ENCODE measurements at regions not wholly inside any gene's neighbourhood (a gene's known extent, or its start where the extent isn't known, plus 50 kb on each side); places are given as distances from the start of the nearest gene placed in this dataset.
A peak's percentile ranks its signal among the peaks of the same experiment; 100 is the strongest.

DNA sequence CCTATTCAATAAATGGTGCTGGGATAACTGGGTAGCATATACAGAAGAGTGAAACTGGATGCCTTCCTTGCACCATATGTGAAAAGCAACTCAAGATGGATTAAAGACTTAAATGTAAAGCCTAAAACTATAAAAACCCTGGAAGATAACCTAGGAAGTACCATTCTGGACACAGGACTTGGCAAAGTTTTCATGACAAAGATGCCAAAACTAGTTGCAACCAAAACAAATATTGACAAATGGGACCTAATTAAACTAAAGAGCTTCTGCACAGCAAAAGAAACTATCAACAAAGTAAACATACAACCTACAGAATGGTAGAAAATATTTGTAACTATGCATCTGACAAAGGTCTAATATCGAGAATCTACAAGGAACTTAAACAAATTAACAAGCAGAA, 129.1 kb upstream of the CTBP2 start:
- no peak for DNase-seq (ENCODE audit: low spot score)
- intact Hi-C loops (cut with micrococcal nuclease; ENCODE audit: unreplicated experiment): no loop called here
- peaks cover 7% of the 10 kb centered on the region for H3K27me3 ChIP-seq (replicated peaks; ENCODE audit: insufficient read depth, low read depth, low read length, poor library complexity)
- no peak overlapping the region for H3K27ac ChIP-seq (ENCODE audit: low read depth, low read length, poor library complexity, severe bottlenecking)
- no peak overlapping the region for H3K4me3 ChIP-seq (ENCODE audit: low read depth, low read length, poor library complexity, severe bottlenecking)
- BruUV-seq (replicated peaks): no TSS peak
- H3K36me3 ChIP-seq (ENCODE audit: insufficient read depth, low read length, poor library complexity, severe bottlenecking): no peaks in the 10 kb centered on the region
- no peaks in the 10 kb centered on the region for H3K4me1 ChIP-seq (ENCODE audit: insufficient read depth, low read length, poor library complexity, severe bottlenecking)
- no peaks in the 10 kb centered on the region for H3K9me3 ChIP-seq (ENCODE audit: low read depth, low read length, poor library complexity, severe bottlenecking)
- TF ChIP-seq, protein P1, sequence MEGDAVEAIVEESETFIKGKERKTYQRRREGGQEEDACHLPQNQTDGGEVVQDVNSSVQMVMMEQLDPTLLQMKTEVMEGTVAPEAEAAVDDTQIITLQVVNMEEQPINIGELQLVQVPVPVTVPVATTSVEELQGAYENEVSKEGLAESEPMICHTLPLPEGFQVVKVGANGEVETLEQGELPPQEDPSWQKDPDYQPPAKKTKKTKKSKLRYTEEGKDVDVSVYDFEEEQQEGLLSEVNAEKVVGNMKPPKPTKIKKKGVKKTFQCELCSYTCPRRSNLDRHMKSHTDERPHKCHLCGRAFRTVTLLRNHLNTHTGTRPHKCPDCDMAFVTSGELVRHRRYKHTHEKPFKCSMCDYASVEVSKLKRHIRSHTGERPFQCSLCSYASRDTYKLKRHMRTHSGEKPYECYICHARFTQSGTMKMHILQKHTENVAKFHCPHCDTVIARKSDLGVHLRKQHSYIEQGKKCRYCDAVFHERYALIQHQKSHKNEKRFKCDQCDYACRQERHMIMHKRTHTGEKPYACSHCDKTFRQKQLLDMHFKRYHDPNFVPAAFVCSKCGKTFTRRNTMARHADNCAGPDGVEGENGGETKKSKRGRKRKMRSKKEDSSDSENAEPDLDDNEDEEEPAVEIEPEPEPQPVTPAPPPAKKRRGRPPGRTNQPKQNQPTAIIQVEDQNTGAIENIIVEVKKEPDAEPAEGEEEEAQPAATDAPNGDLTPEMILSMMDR (conservative IDR thresholded peaks at IDR 0.05; ENCODE audit: low read depth, low read length): no peak
- no peak for TF ChIP-seq EZH2 (IDR thresholded peaks at IDR 0.05; ENCODE audit: borderline replicate concordance, low read depth, low read length, poor library complexity, severe bottlenecking)
- POLR2A ChIA-PET (ENCODE audit: low non-redundant PET): no interaction called here
- CTCF ChIA-PET: no interaction called here

DNA sequence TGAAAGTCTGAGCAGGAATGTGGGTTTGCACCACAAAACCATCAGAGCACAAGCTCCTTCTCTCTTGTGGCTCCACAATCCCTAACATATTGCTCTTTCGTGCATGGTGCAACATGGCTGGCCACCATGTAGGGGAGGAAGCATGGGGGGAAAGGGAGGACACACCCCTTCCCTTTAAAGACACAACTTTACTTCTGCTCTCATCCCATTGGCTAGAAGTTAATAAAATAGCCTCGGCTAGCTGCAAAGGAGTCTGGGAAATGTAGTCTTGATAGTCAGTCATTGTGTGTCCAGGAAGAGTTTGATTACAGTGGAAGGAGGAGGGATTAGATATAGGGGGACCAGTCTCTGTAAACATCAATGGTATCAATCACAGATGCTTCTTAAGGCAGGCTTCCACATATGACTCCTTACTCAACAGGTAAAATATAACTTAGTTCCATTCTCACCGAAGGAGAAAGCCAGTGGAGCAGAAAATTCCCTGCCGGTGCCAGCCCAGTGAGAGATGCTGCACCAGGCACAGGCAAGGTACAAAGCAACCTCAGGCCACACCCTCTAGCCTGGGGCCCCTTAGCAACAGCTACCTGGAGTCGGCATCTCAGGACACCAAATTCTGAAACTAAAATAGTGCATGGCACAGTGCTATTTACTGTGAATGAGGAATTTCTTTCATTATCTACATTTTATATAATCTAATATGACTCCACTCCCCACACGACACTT, 124.7 kb upstream of the CTBP2 start:
- DNase-seq (ENCODE audit: low spot score): peak; percentile 40
- POLR2A ChIA-PET (ENCODE audit: low non-redundant PET): no interaction called here
- intact Hi-C loops (cut with micrococcal nuclease; ENCODE audit: unreplicated experiment): no loop called here

DNA sequence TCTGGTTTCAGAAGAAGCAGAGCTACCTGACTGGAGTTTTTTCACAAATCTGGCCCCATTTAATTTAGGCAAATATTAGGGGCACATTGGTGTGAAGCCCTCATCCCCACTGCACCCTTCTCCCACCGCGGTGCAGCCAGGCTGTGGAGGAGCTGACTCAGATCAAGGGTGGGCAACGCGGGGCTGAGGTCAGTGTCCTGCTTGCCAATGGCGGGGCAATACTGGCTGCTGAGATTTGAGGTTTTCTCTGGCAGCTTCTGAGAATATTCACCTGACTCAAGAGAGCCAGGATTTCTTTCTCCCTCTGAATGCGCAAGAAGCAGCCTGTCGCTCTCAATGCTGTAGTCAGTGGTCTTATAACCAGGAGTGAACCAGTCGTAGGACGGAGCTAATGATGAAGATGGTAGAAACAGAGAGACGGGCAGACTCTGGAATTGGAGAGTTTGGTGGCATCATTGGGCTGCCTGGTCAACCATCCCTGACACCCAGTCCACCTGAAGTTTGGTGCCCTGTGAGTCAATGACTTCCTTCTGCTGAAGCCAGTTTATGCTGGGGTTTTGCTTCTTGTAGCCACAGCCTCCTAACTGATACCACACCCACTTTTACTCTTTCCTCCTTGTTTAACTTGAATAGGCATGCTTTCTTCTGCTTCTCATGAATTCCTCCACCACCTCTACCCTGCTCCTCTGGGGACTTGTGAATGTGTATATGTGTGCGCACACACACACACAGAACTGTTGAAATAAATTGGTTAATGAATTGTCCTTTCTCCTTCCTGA, 123.7 kb upstream of the CTBP2 start:
- no peak overlapping the region for H3K27ac ChIP-seq (ENCODE audit: low read depth, low read length, poor library complexity, severe bottlenecking)
- BruUV-seq (replicated peaks): no TSS peak
- DNase-seq (ENCODE audit: low spot score): no peak
- no peak for TF ChIP-seq EZH2 (IDR thresholded peaks at IDR 0.05; ENCODE audit: borderline replicate concordance, low read depth, low read length, poor library complexity, severe bottlenecking)
- TF ChIP-seq, protein P1 (conservative IDR thresholded peaks at IDR 0.05; ENCODE audit: low read depth, low read length): no peak
- CTCF ChIA-PET: interaction anchor here (0.5 kb wide), 1 partner anchor 370 kb away, joined by 4 read pairs; no protein-coding TSS in a partner anchor
- intact Hi-C loops (cut with micrococcal nuclease; ENCODE audit: unreplicated experiment): no loop called here
- H3K27me3 ChIP-seq (replicated peaks; ENCODE audit: insufficient read depth, low read depth, low read length, poor library complexity): no peaks in the 10 kb centered on the region
- H3K4me1 ChIP-seq (ENCODE audit: insufficient read depth, low read length, poor library complexity, severe bottlenecking): no peaks in the 10 kb centered on the region
- H3K36me3 ChIP-seq (ENCODE audit: insufficient read depth, low read length, poor library complexity, severe bottlenecking): no peaks in the 10 kb centered on the region
- H3K4me3 ChIP-seq (ENCODE audit: low read depth, low read length, poor library complexity, severe bottlenecking): no peak overlapping the region
- POLR2A ChIA-PET (ENCODE audit: low non-redundant PET): no interaction called here
- no peaks in the 10 kb centered on the region for H3K9me3 ChIP-seq (ENCODE audit: low read depth, low read length, poor library complexity, severe bottlenecking)

More for the DNA sequence above, 124.7 kb upstream of the CTBP2 start:
- H3K9me3 ChIP-seq (ENCODE audit: low read depth, low read length, poor library complexity, severe bottlenecking): no peaks in the 10 kb centered on the region
- H3K27ac ChIP-seq (ENCODE audit: low read depth, low read length, poor library complexity, severe bottlenecking): no peak overlapping the region
- H3K27me3 ChIP-seq (replicated peaks; ENCODE audit: insufficient read depth, low read depth, low read length, poor library complexity): no peaks in the 10 kb centered on the region
- CTCF ChIA-PET: no interaction called here
- no TSS peak for BruUV-seq (replicated peaks)
- no peaks in the 10 kb centered on the region for H3K4me1 ChIP-seq (ENCODE audit: insufficient read depth, low read length, poor library complexity, severe bottlenecking)
- H3K4me3 ChIP-seq (ENCODE audit: low read depth, low read length, poor library complexity, severe bottlenecking): no peak overlapping the region
- TF ChIP-seq, protein P1 (conservative IDR thresholded peaks at IDR 0.05; ENCODE audit: low read depth, low read length): no peak
- TF ChIP-seq EZH2 (IDR thresholded peaks at IDR 0.05; ENCODE audit: borderline replicate concordance, low read depth, low read length, poor library complexity, severe bottlenecking): no peak
- no peaks in the 10 kb centered on the region for H3K36me3 ChIP-seq (ENCODE audit: insufficient read depth, low read length, poor library complexity, severe bottlenecking)
